ENCODE measurements at regions not wholly inside any gene's neighbourhood (a gene's known extent, or its start where the extent isn't known, plus 50 kb on each side); places are given as distances from the start of the nearest gene placed in this dataset.
"Not testable (repeated sequence)": the region's sequence is repeated elsewhere in the genome, so short reads cannot be mapped to it uniquely, and the experiment has no call there.

DNA sequence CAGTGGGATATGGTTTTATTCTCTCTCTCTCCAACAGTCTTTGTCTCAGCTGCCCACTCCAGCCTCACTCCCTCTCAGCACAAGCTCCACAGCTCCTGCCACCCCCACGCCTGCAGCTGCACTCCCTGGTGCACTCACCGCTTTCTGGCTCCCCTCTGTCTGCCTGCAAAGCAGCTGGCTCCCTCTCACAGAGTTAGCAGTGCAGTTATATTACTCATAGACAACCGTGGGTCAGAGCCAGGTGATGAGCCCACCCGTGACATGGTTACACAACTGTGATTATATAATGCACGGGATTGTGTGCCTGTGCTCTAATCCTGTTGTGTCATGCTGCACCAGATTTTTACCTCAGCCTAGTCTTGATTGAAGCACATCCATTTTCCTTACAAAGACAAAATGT is 276.9 kb upstream of the CHAC2 start:
- DNase-seq: no peak

DNA sequence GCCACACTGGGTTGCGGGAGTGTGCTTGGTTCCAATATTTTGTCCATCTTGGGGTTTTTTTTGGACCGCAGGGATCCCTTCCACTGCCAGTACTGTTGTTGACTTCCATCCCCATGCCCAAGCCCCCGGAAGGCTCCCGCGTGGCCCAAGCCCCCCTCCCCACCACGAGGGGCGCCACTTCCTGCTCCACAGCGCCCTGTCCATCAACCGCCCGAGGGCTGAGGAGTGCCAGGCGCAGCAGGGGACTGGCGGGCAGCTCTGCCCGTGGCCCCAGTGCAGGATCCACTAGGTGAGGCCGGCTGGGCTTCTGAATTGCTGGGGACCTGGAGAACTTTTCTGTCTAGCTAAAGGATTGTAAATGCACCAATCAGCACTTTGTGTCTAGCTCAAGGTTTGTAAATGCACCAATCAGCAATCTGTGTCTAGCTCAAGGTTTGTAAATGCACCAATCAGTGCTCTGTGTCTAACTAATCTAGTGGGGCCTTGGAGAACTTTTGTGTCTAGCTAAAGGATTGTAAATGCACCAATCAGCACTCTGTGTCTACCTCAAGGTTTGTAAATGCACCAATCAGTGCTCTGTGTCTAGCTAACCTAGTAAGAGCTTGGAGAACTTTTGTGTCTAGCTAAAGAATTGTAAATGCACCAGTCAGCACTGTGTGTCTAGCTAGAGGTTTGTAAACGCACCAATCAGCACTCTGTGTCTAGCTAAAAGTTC is 281.3 kb upstream of the CHAC2 start:
- not testable (repeated sequence) for DNase-seq

DNA sequence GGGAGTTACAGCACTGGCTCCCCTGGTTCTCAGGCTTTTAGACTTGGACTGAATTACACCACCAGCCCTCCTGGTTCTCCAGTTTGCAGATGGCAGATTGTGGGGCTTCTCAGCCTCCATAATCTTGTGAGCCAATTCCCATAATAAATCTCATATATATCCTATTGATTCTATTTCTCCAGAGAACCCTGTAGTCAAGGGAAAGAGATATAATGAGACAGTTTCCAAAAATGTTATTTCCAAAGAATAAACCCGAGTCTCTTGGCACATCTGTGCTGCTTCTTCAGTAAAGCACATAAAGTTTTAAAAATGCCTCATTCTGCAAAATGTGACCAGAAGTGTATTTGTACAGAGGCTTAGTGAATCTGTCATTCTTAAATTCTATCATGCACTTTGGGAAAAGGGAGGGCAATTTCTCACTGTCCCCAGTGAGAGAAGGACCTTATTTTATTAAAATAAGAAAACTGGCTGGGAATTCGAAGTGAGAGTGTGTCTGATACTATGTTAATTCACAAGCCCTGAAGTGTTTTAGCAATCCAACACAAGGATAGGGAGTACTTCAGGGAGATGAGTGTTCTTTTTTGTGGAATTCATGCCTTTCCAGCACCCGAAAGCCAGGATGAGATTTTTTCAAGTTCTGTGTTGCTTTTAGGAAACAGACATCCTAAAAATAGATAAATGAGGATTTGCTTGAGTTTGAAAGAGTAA is 282.4 kb upstream of the CHAC2 start:
- DNase-seq: no peak

DNA sequence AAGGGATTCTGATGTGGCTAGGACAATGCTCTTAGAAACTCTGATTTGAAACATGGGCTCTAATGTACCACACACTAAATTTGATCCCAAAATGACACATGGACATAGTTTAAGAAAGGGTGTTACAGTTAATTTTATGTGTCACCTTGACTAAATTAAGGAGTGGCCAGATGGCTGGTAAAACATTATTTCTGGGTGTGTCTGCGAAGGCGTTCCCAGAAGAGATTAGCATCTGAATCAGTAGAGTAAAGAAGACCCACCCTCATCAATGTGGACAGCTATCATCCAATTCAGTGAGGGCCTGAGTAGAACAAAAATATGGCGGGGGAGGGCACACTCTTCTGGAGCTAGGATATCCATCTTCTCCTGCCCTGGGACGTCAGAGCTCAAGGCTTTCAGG is 283.1 kb upstream of the CHAC2 start:
- no peak for DNase-seq

DNA sequence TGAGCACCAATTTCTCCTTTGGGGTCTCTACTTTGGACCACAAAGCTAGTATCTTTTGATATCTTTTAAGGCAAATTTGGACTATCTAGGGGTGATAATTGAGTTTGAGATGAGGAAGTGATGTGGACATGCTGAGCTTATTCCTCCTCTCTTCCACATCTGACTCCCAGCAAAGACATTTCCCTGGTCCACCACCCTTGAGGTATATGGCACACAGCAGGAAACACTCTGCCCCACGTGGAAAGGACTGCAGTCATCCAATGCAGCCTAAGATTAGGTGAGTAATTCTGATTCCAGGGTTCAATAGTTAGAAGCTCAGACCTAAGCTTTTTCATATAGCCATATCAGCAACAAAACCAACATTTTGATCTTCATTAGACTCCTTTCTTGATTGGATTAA is 290.1 kb upstream of the CHAC2 start:
- no peak for DNase-seq

DNA sequence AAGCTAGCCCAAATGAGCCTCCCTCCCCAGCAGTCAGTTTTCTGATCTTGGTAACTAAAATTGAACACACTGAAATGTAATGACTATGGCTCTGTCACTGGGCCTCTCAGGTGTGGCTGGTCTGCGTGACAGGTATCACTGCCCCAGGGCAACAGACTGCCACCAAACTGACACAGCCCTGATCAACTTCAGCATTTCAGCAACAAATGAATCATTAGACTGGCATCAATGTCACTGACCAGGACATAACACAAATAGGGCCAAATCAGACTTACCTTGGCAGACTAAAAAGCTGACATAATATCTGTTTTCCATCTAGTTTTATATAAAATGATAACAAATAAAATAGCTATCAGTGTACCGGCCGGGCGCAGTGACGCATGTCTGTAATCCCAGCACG is 290.8 kb upstream of the CHAC2 start:
- DNase-seq: no peak

DNA sequence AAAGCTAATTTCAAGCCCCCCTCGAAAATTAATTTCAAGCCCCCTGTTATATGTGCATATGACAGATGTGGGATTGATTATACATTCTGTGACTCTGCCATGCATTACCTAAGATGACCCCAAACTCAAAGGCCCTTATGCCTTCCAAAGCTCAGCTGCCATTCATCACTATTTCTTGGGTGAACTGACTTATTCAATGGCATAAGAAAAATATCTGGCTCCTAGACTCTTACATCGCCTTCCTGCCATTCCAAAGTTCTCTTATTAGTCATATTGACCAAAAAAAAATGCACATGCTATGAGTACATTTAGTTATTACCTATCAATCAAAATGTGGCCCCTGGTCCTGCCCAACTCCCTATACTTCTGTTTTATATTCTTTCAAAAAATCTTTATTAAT is 291.8 kb upstream of the CHAC2 start:
- DNase-seq: no peak

DNA sequence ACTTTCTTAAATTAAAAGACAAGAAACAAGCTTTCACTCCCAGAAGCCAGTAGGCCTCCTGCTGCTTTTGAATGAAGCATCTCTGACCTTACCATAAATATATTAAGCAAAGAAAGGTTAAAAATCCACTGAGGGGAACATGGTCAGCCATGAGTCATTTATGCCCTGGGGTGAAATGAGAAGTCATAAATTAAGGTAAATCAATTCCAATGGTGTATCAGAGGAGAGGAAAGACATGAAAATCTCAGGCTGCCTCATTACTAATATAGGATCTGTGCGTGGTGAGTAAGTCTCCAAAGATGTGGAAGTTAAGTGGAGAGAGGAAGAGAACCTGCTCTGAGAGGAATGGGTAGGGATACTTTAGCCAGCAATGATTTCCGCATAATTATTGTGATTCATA is 292.3 kb upstream of the CHAC2 start:
- no peak for DNase-seq

DNA sequence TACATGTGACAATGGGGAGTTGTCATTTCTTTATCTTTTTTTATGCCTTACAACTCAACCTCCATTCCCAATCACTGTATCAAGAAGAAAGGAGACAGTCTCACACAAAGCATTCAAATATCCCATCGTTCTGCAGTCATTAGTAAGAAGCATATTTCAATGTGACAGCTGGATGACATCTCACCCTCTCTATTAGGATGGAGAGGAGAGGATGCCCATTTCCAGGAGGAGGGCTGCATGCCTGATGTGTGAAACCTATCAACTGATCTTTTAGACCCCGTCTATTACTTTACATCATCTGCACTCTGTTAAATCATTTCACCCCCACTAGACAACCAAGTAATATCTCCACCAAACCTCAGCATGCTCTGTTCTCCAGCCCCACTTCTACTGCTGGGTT is 292.7 kb upstream of the CHAC2 start:
- DNase-seq: no peak

DNA sequence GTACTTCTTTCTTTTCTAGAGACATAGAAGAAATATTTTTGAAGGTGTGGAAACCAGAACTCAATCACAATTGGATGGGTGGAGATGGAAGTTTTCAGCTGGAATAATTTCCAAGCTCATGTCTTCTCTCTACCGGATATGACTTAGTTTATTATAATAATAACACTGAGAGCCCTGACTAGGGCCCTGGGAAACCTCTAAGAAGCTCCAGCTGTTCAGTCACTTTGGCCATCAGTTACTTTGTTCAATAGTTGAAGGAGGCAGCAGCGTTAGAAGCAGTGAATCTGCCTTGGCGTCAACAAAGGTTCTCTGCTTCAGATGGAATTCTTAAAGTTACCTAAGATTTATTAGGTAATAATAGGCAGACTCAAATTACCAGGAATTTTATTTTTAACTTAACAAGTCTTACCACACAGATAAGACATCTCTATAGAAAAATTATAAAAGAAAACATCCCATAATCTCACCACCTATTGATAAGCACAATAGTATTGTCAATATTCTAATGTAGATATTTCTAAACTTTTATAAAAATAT is 293.8 kb upstream of the CHAC2 start:
- DNase-seq: no peak

DNA sequence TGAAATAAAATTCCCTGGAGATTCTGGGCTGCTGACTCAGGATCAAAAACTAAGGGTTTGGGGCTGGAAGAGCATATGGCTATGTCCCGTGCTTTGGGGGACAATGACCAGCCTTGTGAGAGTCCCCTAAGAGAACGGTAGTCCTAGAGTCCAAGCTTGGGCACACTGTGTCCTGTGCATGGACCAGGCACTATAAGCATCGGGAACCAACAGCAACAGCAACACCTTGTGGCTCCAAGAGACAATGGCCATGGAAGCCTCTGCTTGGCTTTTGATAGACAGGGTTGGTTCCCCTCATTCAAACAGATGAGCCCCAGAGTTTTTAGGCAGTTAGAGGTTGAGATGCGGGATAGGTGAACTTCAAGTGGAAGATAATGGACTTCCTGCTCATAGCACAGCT is 294.4 kb upstream of the CHAC2 start:
- DNase-seq: no peak

DNA sequence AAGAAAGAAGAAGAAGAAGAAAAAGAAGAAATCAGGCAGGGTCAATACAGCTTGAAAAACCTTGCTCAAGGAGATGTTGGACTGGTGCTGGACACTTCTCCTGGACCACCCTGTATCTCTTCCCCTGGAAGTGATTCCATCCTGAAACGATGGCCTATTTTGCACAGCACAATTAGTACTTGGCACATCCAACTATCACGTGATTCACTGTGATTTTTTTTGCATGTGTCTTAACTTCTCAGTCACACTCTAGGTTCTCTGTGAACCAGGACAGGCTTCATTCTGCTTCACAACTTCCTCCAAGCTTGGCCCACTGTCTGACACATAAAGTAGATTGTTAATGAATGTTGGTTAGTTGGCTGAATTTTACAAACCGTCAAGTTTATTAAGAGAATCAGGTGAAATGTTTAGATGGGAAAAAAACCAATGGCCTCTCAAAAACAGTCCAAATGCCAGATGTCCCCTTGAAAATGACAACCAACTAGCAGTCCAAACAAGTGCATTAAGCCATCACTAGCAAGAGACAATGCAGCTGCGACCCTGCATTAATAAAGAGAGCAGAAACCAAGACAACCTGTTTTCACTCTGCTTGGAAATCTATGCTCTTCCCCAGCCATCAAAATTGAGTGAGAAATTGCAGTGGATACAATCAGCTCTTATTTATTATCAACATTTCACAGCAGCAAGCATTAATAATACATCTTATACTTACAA is 300.0 kb upstream of the CHAC2 start:
- DNase-seq: no peak

DNA sequence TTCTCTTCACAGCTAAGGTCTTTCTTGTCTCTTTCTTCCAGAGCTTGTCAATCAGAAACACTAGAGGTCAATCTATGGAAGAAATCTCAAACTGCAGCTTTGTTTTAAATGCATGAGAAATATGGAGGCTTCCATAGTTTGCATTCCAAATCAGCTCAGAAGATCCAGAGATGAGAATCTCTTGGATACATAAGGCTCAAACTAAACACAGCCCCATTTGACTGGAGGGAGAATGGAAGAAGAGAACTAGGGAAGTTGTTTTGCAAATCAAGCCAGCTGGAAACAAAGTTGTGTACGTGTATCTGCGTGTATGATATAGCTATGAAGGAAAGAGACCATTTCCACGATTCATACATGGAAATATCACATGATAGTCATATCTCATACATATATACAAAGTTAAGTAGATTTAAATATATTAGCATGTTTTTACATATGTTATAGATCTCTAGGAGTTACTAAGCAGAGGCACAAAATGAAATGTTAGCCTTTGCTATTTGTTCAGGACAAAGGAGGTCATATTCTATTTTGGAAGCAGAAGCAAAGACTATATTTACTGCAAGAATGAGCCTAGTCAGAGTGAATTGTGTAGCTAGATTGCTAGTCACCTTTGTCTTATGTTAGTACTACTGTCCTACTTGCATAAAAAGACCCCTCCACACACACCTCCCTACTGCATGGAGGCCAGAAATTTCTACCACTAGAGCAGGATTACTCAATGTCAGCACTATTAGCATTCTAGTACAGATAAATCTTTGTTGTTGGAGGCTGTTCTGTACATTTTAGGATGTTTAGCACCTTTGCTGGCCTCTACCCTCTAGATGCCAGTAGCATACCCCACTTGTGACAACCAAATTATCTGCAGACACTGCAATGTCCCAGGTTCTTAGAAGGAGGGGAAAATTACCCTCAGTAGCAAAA is 303.5 kb upstream of the CHAC2 start:
- DNase-seq: no peak

DNA sequence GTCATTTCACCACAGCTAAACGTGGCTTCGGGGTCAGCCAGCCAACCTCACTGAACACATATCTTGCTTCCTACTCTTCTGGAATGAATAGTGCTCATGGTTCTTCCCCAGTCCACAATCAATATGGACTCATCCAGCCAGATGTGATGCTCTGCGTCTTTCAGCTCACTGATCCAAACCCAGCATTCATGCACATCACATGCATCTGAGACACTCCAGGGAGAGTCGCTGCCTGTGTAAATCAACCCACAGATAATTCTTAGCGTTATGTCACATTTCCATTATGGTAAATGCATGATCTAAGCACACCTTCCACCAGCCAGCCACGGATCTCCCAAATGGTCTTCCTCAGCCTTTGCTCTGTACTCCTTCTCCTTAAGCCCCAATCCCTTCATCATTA is 306.7 kb upstream of the CHAC2 start:
- DNase-seq: no peak

DNA sequence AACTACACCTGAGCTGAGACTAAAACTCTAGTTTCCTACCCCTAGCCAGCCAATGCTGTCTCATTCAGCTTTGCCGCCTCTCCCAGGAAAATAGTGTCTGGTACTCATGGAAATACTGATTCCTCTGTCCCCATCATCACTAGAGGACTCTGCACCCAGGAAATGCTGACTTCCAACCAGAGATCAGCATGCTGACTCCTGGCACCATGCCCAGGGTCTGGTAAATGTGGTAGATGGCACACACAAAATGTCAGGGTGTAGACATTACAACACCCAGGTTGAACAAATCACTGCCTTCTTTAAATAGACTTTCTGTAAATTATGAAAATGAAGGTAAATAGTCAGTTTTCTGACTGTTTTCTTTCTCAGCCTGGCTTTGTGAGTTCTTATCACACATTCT is 307.3 kb upstream of the CHAC2 start:
- no peak for DNase-seq

DNA sequence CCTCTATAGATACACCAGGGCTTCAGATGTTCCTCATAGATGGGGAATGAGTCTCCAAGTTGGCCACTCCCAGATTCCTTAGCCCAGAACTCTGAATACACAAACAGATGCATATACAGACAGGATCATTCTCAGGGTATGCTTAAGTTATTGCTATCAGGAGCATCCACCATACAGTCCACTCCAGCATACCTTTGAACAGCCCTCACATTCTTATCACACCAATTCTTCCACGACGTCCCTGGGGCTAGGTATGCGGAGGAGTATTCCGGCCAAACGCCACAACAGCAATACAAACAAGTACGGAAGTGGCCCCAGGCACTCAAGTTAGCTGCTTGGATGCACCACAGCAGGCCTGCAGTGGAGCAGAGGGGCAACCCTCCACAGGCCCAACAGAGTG is 312.5 kb upstream of the CHAC2 start:
- DNase-seq: no peak

DNA sequence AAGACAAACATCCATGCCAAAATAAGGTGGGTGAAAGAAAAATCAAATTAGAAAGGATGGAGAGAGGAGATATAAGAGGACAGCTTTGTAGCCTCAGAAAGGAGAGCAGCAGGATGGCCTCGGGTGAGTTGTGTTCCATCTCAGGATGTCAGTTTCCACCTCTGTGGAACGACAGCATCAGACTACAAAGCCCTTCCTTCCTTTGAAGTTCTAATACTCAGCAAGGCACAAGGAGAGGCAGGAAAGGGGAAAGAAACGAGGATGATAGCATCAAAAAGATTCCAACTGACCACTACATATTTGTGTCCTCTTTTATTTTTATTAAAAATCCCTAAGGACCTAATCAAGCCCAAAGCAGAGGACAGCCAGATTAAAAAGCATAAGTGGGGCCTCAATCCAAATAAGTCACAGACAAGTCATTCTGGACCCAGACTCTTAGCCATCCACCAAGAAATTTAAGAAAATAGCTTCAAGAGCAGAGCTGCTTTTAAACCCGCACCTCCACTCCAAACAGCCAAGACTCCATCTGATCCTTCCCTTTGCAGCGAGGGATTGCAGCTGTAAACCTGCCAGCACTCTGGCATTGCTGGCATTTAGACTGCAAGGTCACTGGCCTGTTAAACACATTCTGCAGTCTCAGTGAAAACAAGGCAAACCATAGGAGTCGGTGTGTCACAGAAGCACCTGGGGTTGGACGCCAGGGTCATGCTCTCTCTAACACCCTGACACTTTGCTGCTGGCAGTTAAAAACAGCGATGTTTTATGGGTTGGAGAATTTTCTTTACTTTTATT is 314.5 kb upstream of the CHAC2 start:
- DNase-seq: no peak

DNA sequence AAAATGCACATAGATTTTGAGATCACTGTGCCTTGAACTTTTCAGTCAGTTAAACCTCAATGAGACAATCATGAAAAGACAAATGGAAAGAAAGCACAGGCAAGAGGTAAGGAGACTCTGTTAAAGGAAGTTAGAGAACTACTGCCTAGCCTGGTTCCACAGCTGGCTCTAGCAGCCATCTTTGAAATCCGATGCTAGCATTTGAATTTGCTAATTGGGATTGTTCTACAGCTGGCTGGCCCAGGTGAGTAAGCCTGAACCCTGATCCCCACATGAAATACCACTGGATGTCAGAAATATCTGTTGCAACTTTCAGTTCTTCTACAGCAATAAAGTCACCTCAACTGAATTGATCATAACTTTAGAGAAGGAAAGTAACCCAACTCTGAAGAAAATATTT is 315.2 kb upstream of the CHAC2 start:
- DNase-seq: no peak

DNA sequence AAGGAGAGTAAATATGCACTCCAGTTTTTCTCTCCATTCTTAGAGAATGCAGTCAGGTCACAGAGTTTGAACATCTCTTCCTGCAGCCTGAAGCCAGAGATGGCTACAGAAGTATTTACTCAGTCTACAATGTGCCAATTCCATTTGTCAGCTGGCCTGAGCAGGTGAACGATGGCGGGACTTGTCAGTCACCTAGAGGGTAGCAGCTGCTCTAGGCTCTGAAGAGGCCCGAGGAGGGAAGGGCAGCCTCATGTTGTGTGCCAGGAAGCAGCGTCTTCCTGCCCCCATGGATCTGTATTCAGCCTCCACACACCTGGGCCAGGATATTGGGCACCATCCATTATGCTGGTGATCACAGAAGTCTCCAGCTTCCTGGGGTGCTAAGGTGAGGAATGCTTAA is 316.7 kb upstream of the CHAC2 start:
- DNase-seq: no peak

DNA sequence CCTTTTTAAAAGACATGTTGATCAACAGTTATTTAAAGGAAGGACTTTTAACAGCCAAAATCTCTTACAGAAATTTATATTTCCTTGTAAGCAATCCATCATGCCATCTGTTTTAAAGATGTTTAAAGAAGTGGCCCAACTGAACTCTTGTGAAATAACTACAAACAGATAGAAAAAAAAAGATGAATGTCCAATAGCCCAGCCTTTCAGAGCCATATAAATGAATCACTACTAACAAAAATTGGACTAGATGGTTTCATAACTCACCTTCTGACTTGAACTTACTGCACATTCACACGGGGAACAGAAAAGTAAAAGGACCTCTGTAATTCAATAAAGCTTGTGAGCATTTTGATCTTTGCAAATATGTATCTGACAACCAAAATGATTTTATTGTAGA is 319.0 kb upstream of the CHAC2 start:
- DNase-seq: no peak

DNA sequence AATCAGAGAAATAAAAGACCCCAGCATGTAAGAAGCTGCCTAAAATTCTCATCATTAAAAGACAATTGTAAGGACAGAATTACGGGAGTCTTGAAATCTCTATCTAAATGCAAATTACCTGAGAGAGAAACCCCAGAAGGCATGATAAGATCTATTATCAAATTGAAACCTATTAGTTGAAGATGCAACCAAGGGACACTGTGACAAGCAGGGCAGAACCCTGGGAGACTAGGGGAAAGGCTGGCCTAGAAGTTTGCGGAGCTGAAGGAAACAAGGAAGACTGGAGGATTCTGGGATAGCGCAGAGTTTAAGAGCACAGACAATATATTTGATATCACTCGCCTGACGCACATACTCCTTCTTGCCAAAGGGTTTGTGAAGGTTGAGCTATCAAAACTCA is 319.5 kb upstream of the CHAC2 start:
- no peak for DNase-seq

All from Kasumi-1 (cell line).